ENCODE measurements at regions not wholly inside any gene's neighbourhood (a gene's known extent, or its start where the extent isn't known, plus 50 kb on each side); places are given as distances from the start of the nearest gene placed in this dataset.

GRCh38 chr1:99577313-99577712, 68.6 kb upstream of the PALMD start:
- no peak for DNase-seq

- DNase-seq: no peak
Observed at GRCh38 chr1:99579691-99580172, 66.2 kb upstream of the PALMD start.

- DNase-seq: no peak
Observed at GRCh38 chr1:99580451-99580850, 65.5 kb upstream of the PALMD start.

- DNase-seq: no peak
Observed at GRCh38 chr1:99587008-99587407, 58.9 kb upstream of the PALMD start.

GRCh38 chr1:99589186-99589636, 56.7 kb upstream of the PALMD start:
- no peak for DNase-seq

GRCh38 chr1:99590578-99591209, 55.2 kb upstream of the PALMD start:
- DNase-seq: no peak

- no peak for DNase-seq
Observed at GRCh38 chr1:99591886-99592285, 54.0 kb upstream of the PALMD start.

- DNase-seq: no peak
Observed at GRCh38 chr1:99594205-99594604, 51.7 kb upstream of the PALMD start.

GRCh38 chr1:99595041-99595440, 50.9 kb upstream of the PALMD start:
- DNase-seq: no peak

GRCh38 chr1:99595441-99595840, 50.5 kb upstream of the PALMD start:
- no peak for DNase-seq

All from NCI-H1436 (cell line).